Cardiac fibroblast (primary cell): ENCODE measurements at regions not wholly inside any gene's neighbourhood (a gene's known extent, or its start where the extent isn't known, plus 50 kb on each side); places are given as distances from the start of the nearest gene placed in this dataset.

Experiments
- DNase-seq, 2 donors: peaks; one replicate each; pipeline versions ENCODE4 v3.0.0 to v3.0.0-alpha.2; 2010; ENCODE audit warnings: low read depth in 2 of 2
- H3K4me3 ChIP-seq, 2 donors: replicated peaks in 1 of 2; 1 replicate in 1 of 2; 2 replicates in 1 of 2; pipeline ENCODE4 v1.5.1; 2011; ENCODE audit warnings: low read depth in 2 of 2, low read length in 2 of 2, mild to moderate bottlenecking in 2 of 2, moderate library complexity in 1 of 2
- TF ChIP-seq, protein P1 (sequence below): IDR thresholded peaks from one replicate; pipeline ENCODE4 v1.5.1; 2011; ENCODE audit warnings: low read depth, mild to moderate bottlenecking, low read length, inconsistent platforms

DNA sequence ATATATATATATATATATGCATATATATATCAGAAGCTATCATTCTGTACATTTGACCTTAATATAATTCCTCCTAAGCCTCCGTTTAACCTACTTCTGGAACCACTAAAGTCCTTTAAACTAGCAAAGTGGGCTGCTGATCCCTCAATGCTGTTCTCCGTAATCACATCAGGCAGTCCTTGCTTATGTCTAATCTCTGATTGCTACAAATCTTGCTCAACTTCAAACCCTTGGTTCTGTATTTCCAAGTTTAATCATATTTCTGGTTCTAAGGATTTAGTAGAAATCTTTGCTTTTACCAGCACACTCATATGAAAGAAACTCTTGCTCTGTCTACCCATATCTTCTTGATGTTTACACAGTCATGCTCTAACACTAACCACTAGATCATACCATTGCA, 91.5 kb upstream of the GALNT13 start:
- H3K4me3 ChIP-seq, result no peak overlapping the region
- no peak for DNase-seq
- TF ChIP-seq, protein P1, sequence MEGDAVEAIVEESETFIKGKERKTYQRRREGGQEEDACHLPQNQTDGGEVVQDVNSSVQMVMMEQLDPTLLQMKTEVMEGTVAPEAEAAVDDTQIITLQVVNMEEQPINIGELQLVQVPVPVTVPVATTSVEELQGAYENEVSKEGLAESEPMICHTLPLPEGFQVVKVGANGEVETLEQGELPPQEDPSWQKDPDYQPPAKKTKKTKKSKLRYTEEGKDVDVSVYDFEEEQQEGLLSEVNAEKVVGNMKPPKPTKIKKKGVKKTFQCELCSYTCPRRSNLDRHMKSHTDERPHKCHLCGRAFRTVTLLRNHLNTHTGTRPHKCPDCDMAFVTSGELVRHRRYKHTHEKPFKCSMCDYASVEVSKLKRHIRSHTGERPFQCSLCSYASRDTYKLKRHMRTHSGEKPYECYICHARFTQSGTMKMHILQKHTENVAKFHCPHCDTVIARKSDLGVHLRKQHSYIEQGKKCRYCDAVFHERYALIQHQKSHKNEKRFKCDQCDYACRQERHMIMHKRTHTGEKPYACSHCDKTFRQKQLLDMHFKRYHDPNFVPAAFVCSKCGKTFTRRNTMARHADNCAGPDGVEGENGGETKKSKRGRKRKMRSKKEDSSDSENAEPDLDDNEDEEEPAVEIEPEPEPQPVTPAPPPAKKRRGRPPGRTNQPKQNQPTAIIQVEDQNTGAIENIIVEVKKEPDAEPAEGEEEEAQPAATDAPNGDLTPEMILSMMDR, result no peak

DNA sequence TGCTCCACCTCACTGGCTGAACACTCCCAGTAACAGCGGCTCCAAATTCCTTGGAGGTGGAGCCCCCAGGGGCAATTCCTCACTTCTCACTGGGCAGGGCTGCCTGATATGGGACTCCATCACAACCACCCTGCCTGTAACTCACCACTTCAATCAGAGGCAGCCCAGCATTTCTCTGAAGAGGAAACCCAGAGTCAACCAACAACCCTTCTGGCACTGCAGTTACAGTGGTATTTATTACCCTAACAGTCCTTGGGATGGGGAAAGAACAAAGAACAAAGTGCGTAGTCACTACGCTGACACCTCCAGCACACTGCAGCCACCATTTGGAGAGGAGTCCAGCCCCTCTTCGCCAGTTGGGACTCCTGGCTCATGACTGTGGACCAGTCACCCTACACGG, 85.7 kb upstream of the GALNT13 start:
- no peak overlapping the region for H3K4me3 ChIP-seq
- DNase-seq, result no peak
- TF ChIP-seq, protein P1, result no peak

DNA sequence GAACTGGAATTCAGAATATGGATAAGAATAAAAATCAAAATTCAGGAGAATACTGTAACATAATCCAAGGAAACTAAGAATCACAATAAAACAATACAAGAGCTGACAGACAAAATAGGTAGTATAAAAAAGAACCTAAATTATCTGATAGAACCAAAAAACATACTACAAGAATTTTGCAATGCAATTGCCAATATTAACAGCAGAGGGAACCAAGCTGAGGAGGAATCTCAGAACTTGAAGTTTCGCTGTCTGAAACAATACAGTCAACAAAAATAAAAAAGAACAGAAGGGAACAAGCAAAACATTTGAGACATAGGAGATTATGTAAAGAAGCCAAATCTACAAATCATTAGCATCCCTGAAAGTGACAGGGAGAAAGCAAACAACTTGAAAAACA, 84.1 kb upstream of the GALNT13 start:
- H3K4me3 ChIP-seq, result no peak overlapping the region
- DNase-seq, result no peak
- TF ChIP-seq, protein P1, result no peak

DNA sequence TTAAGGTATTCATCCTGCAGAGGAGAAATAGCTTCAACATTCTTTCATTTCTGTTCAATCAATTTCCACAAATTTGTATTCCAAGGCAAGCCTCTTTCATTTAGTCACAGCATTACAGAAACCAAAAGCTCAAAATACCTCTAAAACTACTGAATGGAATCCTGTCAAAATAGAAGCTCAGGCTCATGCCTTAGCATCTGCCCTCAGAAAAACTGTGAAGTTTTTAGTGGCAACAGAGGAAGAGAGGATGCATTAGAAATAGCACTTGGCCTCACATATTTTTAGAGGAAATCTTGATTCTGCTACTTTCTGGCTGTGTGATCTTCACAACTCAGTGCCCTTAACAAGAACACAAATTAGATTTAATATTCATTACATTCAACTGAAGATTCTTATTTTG, 69.1 kb upstream of the GALNT13 start:
- no peak for DNase-seq
- TF ChIP-seq, protein P1, result no peak
- no peak overlapping the region for H3K4me3 ChIP-seq

DNA sequence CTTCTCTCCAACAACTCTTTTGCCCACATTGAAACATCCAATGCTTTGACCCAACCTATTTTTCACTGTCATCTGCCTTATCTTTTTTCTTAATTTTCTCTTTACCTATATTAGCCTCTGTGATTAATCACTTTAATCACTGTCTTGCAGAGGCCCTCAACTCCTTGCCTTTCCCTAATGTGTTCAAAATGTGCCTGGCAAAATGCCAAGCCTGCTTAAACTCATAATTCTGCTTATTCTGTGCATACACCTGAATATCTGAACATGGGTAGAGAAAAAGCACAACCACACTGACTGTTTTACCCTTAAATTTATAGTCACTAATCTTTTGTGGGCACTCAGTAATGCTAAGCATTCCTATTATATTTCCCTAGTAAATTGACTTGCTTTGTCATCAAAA, 63.0 kb upstream of the GALNT13 start:
- TF ChIP-seq, protein P1, result no peak
- no peak for DNase-seq

DNA sequence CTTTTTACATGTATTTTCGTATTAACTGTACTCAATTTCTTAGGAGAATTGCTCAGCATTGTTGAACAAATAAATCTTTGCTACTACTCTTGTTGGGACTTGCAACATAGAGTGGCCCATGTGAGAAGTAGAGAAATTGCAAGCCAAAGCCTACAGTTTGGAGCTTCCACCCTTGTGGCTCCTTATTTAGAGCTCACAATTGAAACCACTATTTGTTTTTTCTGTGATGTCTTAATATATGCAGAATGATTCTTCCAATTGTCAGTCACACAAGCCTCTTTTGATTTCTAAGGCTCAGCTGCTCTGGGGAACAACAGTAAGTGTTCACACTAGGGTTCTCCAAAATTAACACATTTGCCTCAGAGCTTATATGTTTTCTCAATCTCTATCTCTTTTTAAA, 60.2 kb upstream of the GALNT13 start:
- H3K4me3 ChIP-seq, result no peak overlapping the region
- TF ChIP-seq, protein P1, result no peak
- no peak for DNase-seq

More for the DNA sequence above, 63.0 kb upstream of the GALNT13 start:
- H3K4me3 ChIP-seq, result no peak overlapping the region

DNA sequence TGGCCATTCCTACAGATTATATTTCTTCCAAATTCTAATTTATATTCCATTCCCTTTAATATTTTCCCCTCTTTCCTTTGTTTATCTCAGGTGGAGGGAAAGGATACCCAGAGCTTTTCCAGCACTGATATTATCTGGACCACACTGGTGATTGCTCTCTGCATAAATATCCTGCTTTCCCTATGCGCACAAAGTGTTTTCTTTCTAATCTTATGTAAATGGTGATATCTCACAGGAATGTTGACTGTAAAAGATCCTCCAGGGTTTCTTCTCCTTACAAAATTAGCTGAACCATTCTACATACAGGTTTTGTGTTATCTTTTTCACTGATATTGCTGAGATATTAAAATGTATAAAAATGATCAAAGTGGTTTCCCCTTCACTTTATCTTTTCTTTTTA, 59.1 kb upstream of the GALNT13 start:
- H3K4me3 ChIP-seq, result no peak overlapping the region
- TF ChIP-seq, protein P1, result no peak
- no peak for DNase-seq
